GM10266 (cell line): ENCODE measurements at regions not wholly inside any gene's neighbourhood (a gene's known extent, or its start where the extent isn't known, plus 50 kb on each side); places are given as distances from the start of the nearest gene placed in this dataset.

ENCODE experiments used
- DNase-seq: peaks from one replicate; pipeline ENCODE4 v3.0.0; 2012; ENCODE audit errors: extremely low spot score
- CTCF ChIP-seq: IDR thresholded peaks from 2 replicates; pipeline ENCODE4 v1.5.1; 2012; ENCODE audit warnings: mild to moderate bottlenecking, low read depth; ENCODE audit not compliant: control insufficient read depth, insufficient read depth; ENCODE audit errors: missing control alignments

- DNase-seq: no peak
- TF ChIP-seq CTCF: no peak
Measured at GRCh38 chr15:61769557-61769956, 290.7 kb downstream of the VPS13C start.

DNA sequence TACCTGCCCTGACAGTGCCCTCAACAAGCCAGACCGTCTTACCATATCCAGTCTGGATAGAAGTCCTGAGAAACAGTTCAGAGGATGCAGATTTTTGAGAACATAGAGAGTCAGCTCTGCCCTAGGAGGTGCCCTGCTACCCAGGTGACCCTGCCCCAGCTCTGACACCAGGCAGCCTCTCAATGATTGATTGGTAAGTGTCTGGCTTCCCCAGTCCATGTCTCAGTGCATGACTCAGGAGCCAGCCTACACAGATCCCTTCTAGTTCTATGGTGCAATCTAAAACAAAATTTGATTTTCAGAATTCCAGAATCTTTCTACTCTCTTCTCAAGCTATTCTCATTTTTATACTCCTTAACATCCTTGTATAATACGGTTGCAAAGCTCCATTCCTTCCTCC is 292.1 kb downstream of the VPS13C start:
- no peak for DNase-seq
- TF ChIP-seq CTCF: no peak

GRCh38 chr15:61764981-61765380 is 295.3 kb downstream of the VPS13C start:
- no peak for DNase-seq
- no peak for TF ChIP-seq CTCF

- no peak for DNase-seq
- no peak for TF ChIP-seq CTCF
Measured at GRCh38 chr15:61764141-61764540, 296.1 kb downstream of the VPS13C start.

DNA sequence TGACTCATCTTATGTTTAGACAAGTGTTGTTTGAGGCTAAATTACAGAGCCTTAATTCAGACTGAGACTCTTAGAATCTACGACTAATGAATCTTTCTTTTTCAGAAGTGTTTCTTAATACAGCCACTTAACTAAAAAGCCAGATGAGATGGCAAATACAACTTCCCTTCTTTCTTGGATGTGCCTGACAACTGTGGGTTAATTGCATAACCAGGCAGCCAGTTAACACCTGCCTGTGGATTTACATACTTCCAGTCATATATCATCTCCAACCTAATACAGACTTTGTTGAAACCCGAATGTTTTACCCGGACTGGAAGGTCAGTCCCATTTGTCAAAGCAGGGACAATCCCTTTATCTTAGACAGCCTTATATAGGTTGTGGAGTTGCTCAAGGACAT is 297.6 kb downstream of the VPS13C start:
- no peak for DNase-seq
- no peak for TF ChIP-seq CTCF

DNA sequence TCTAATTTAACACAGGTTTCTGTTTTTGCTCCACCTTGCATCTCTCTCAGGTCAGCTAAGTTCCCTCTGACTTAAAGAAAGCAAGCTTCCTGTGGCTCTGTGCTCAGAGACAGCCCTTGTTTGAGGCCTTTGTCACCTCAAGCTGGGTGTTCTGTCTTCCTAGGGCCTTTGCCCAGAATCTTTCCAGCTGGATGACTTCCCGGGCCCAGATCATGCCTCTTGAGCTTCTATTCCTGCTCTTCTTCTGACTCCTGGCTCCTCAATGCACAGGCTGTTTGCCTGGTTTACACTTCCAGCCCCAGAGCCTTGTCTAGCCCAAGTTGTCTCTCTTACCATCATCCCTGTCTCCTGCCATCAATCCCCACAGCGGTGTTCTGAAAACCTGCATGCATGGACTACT is 300.6 kb downstream of the VPS13C start:
- no peak for TF ChIP-seq CTCF
- no peak for DNase-seq

GRCh38 chr15:61756071-61756820 is 304.0 kb downstream of the VPS13C start:
- DNase-seq: no peak
- no peak for TF ChIP-seq CTCF
